NB4 (cell line): ENCODE measurements at regions not wholly inside any gene's neighbourhood (a gene's known extent, or its start where the extent isn't known, plus 50 kb on each side); places are given as distances from the start of the nearest gene placed in this dataset.

Experiments used
- CTCF ChIP-seq: IDR thresholded peaks from one replicate; pipeline ENCODE4 v1.5.1; 2012; ENCODE audit warnings: low read depth, low read length
- MAX ChIP-seq: IDR thresholded peaks from 2 replicates; pipeline ENCODE4 v1.6.1; 2011; ENCODE audit warnings: low read depth, low read length
- MYC ChIP-seq: IDR thresholded peaks from 2 replicates; pipeline ENCODE4 v1.6.1; 2011; ENCODE audit warnings: low read depth, low read length
- POLR2A ChIP-seq: IDR thresholded peaks from 2 replicates; pipeline ENCODE4 v1.6.1; 2011; ENCODE audit warnings: mild to moderate bottlenecking; ENCODE audit not compliant: insufficient read length; ENCODE audit errors: extremely low read depth

- TF ChIP-seq POLR2A (no peak), MAX (no peak), CTCF (no peak), MYC (no peak)
Observed at GRCh38 chr12:107435520-107435919, 250.1 kb upstream of the PWP1 start.
